ENCODE measurements at regions not wholly inside any gene's neighbourhood (a gene's known extent, or its start where the extent isn't known, plus 50 kb on each side); places are given as distances from the start of the nearest gene placed in this dataset.

DNA sequence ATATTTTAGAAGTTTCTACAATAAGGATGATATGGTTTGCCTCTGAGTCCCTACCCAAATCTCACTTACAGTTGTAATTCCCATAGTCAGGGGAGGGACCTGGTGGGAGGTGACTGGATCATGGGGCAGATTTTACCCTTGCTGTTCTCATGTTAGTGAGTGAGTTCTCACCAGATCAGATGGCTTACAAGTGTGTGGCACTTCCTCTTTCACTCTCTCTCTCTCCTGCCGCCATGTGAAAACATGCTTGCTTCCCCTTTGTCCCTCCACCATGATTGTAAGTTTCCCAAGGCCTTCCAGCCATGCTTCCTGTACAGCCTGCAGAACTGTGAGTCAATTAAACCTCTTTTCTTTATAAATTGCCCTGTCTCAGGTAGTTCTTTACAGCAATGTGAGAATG, 527.5 kb upstream of the ID4 start:
- TF ChIP-seq, protein P1, sequence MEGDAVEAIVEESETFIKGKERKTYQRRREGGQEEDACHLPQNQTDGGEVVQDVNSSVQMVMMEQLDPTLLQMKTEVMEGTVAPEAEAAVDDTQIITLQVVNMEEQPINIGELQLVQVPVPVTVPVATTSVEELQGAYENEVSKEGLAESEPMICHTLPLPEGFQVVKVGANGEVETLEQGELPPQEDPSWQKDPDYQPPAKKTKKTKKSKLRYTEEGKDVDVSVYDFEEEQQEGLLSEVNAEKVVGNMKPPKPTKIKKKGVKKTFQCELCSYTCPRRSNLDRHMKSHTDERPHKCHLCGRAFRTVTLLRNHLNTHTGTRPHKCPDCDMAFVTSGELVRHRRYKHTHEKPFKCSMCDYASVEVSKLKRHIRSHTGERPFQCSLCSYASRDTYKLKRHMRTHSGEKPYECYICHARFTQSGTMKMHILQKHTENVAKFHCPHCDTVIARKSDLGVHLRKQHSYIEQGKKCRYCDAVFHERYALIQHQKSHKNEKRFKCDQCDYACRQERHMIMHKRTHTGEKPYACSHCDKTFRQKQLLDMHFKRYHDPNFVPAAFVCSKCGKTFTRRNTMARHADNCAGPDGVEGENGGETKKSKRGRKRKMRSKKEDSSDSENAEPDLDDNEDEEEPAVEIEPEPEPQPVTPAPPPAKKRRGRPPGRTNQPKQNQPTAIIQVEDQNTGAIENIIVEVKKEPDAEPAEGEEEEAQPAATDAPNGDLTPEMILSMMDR (conservative IDR thresholded peaks at IDR 0.05; ENCODE audit: low read depth, low read length) = no peak
- no peak overlapping the region for H3K9ac ChIP-seq
- no peaks in the 10 kb centered on the region for H3K27me3 ChIP-seq (ENCODE audit: insufficient read depth, low read depth)
- H3K4me1 ChIP-seq (ENCODE audit: low read depth, poor library complexity, severe bottlenecking) = no peaks in the 10 kb centered on the region
- no peaks in the 10 kb centered on the region for H3K79me2 ChIP-seq (ENCODE audit: insufficient read depth, low read depth)
- no peak overlapping the region for H3K4me3 ChIP-seq (IDR thresholded peaks at IDR 0.05; ENCODE audit: insufficient read depth, low read depth, low read length)
- H3K36me3 ChIP-seq (ENCODE audit: insufficient read depth) = no peaks in the 10 kb centered on the region
- no peak overlapping the region for H3K27ac ChIP-seq
- H4K20me1 ChIP-seq (ENCODE audit: insufficient read depth) = no peaks in the 10 kb centered on the region
- H3K4me2 ChIP-seq = no peak overlapping the region
- H2AFZ ChIP-seq (ENCODE audit: low read depth) = no peak overlapping the region

DNA sequence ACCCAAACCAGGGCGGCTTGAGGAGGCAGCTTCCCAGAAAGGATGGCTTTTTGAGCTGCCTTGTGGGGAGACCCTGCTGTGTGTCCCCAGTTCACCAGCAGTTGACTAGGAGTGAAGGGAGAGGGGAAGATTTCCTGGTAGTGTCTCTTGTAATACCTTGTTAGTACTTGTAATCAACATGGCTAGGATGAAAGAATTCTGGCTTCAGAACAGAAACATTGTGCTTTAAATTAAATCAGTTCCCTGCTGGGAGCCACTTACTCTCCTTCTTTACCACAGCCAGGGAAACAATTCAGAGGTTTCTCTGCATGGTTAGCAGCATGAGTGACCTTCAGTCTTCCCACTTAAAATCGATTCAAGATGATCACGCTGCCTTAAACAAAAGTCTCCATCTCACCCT, 525.4 kb upstream of the ID4 start:
- H3K4me1 ChIP-seq (ENCODE audit: low read depth, poor library complexity, severe bottlenecking) = no peaks in the 10 kb centered on the region
- no peak overlapping the region for H2AFZ ChIP-seq (ENCODE audit: low read depth)
- H3K27me3 ChIP-seq (ENCODE audit: insufficient read depth, low read depth) = no peaks in the 10 kb centered on the region
- H4K20me1 ChIP-seq (ENCODE audit: insufficient read depth) = no peaks in the 10 kb centered on the region
- H3K27ac ChIP-seq = no peak overlapping the region
- TF ChIP-seq, protein P1 (conservative IDR thresholded peaks at IDR 0.05; ENCODE audit: low read depth, low read length) = no peak
- H3K4me3 ChIP-seq (IDR thresholded peaks at IDR 0.05; ENCODE audit: insufficient read depth, low read depth, low read length) = no peak overlapping the region
- no peak overlapping the region for H3K4me2 ChIP-seq
- no peaks in the 10 kb centered on the region for H3K79me2 ChIP-seq (ENCODE audit: insufficient read depth, low read depth)
- H3K9ac ChIP-seq = no peak overlapping the region
- no peaks in the 10 kb centered on the region for H3K36me3 ChIP-seq (ENCODE audit: insufficient read depth)

DNA sequence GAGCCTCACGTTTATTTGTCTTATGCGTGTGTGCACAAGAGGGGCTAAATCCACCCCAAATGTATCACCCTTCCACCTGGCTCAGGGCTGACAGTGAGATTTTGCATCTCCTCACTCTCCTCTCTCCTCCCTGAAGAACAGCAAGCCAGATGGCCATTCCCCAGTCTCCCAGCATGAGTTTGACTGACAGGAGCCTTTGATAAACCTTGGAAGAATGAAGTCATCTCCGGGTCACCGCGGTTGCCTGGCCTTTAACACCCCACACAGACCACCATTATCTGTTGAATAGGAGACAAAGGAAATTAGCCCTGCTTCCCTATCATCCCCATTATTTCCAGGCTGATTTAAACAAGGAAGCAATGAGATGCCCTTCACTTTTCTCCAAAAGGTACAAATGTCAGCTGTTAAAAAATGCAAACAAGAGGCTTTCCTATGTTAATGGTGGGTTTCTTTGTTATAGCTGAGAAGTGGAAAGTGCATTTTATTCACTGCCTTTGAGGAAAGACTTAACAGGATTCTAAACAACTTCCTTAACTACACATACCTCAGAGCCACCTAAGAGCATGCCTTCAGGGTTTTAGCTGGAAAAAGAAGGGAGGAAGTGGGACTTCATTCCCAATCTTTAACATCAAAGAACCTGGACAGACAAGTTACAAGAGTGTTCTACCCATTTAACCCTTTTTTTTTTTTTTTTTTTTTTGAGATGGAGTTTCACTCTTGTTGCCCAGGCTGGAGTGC, 524.8 kb upstream of the ID4 start:
- Histone ChIP-seq H3K27me3 (ENCODE audit: insufficient read depth, low read depth) (no peaks in the 10 kb centered on the region), H3K9ac (no peak overlapping the region), H3K27ac (no peak overlapping the region), H3K4me2 (no peak overlapping the region), H3K79me2 (ENCODE audit: insufficient read depth, low read depth) (no peaks in the 10 kb centered on the region), H2AFZ (ENCODE audit: low read depth) (no peak overlapping the region), H4K20me1 (ENCODE audit: insufficient read depth) (no peaks in the 10 kb centered on the region), H3K36me3 (ENCODE audit: insufficient read depth) (no peaks in the 10 kb centered on the region), H3K4me1 (ENCODE audit: low read depth, poor library complexity, severe bottlenecking) (no peaks in the 10 kb centered on the region), H3K4me3 (IDR thresholded peaks at IDR 0.05; ENCODE audit: insufficient read depth, low read depth, low read length) (no peak overlapping the region)
- TF ChIP-seq, protein P1 (conservative IDR thresholded peaks at IDR 0.05; ENCODE audit: low read depth, low read length) = no peak

DNA sequence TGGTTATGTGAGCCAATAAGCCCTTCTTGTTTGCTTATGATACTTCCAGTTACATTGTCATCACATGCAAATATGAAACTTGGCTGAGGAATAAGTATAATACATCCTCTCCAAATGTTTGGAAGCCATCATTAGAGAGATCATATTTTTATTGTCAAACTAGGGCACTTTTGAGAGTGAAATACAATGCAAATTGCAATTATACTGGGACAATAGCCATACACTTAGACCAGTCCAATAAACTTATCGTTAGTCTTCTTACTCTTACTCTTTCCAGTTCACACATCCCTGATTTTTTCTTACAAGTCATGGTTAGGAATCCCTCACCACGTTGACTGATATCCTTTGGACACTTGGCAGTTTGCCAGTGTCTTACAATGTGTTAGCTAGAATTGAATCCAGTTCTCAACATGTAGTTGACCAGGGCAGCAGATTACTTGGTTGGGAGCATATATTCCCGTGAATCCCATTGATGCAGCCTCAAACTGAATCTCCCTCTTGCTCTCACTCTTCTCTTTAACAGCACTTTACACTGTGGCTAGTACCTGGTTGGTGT, 519.7 kb upstream of the ID4 start:
- Histone ChIP-seq H3K36me3 (ENCODE audit: insufficient read depth) (no peaks in the 10 kb centered on the region), H3K4me2 (no peak overlapping the region), H3K4me1 (ENCODE audit: low read depth, poor library complexity, severe bottlenecking) (no peaks in the 10 kb centered on the region), H3K79me2 (ENCODE audit: insufficient read depth, low read depth) (no peaks in the 10 kb centered on the region), H3K27ac (no peak overlapping the region), H3K4me3 (IDR thresholded peaks at IDR 0.05; ENCODE audit: insufficient read depth, low read depth, low read length) (no peak overlapping the region), H3K27me3 (ENCODE audit: insufficient read depth, low read depth) (no peaks in the 10 kb centered on the region), H2AFZ (ENCODE audit: low read depth) (no peak overlapping the region), H4K20me1 (ENCODE audit: insufficient read depth) (no peaks in the 10 kb centered on the region), H3K9ac (no peak overlapping the region)
- TF ChIP-seq, protein P1 (conservative IDR thresholded peaks at IDR 0.05; ENCODE audit: low read depth, low read length) = no peak
